ENCODE measurements at regions not wholly inside any gene's neighbourhood (a gene's known extent, or its start where the extent isn't known, plus 50 kb on each side); places are given as distances from the start of the nearest gene placed in this dataset.
"Not testable (repeated sequence)": the region's sequence is repeated elsewhere in the genome, so short reads cannot be mapped to it uniquely, and the experiment has no call there.

DNA sequence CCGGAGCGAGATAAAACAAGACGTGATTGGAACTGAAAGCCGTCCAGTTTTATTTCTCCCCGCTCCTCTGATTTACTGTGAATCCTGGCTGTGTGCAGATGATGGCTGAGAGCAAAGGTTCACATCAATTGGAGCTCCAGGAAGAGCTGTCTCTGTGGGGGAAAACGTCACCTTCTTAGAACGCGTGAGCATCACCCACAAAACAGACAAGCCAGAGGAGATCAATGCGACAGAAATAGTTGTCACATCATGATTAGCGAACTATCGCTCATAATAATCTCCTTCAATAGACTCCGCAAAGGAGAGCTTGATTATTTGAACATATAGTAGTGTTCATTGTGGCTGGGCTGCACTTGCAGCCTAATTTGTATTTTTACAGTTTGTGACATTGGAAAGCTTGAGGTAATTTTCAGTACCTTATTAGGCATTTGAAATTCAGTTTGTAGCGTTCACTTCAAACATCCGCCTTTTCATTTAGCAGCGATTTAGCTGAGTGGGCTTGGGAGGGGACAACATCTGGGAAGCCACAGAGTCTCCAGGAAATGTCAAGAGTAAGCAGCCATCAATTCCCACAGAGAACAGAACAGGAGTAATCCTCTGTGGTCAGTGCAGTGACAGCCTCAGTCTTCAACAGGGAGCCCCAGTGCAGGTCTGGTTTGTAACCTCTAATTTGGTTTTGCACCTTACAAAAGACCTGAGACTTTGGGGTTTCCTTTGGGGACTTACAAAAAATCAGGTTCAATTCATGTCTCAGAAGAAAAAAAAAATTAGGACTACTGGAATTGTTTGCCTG lies 276.8 kb upstream of the PFKP start:
- DNase-seq (ENCODE audit: low spot score), result no peak

DNA sequence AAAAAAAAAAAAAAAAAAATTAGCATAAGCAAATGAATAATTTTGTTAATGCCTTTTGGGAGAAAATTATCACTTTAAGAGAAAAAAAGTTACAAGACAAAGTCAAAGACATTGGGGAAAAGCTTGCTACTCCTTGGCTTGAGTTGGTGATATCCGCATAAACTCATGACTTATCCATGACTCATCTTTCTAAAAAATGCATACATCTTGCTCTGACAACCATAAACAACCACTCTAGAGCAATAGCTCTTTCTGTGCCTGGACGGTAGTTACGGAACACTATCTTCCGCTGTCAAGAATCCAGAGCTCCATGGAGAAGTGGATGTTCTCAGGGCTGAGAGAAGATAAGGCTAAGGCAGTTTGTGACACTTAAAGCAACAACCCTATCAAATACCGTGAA lies 281.1 kb upstream of the PFKP start:
- DNase-seq (ENCODE audit: low spot score), result no peak

GRCh38 chr10:2784766-2785165 lies 282.6 kb upstream of the PFKP start:
- DNase-seq (ENCODE audit: low spot score), result no peak

- no peak for DNase-seq (ENCODE audit: low spot score)
Measured at GRCh38 chr10:2782950-2783349, 284.4 kb upstream of the PFKP start.

DNA sequence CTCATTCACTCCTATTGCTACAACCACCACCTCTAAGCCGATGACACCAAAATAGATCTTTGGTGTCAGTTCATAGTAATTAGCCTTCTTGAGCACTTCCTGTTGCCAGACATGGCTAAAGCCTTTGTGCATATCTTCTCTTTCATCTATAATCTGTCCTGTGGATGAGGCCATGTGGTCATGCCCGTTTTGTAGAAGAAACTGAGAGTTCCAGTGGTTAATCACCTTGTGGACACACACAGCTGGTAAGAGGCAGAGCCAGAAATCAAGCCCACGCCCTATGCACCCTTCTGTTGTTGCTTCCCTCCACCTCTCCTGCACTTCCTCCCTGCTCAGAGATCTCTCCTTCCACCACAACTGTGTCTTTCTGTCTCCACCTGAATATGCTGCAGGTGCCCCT lies 285.1 kb upstream of the PFKP start:
- no peak for DNase-seq (ENCODE audit: low spot score)

GRCh38 chr10:2777666-2778355 lies 289.5 kb upstream of the PFKP start:
- DNase-seq (ENCODE audit: low spot score), result no peak

DNA sequence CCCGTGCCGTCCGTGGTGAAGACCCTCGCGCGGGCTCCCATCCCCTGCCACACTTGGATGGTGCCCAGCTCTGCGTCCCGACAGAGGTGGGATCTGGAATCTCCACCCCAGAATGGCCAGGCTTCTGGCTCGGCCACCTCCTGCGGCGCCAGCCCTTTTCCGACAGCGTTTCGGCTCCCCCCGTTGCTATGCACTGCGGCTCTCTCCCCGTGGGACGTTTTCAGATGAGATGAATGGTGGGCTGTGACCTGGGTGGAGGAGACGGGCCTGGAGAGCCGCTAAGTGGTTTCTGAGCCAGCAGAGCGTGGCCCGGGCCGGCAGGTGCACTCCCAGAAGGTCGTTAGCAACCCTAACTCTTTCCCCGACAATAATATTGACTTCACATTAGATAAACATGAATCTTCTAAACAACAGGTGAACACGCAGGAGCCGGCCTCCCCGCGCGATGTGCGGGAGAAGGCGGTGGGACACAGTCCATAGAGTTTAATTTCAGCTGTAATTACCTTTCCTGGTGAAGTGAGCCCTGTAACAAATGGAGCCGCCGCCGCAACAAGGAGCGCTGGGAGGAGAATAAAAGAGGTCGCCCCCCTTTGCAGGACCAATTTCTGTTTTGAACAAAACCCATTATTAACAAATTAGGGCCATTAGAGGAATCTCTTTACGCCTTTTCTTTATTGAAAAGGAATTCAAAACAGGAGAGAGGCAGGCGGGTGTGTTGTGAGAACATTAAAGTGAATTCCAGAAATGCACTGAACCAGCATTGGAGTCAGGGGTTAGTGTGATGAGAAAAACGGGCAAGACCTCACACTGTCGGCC lies 294.3 kb upstream of the PFKP start:
- DNase-seq (ENCODE audit: low spot score), result peak; percentile 4

DNA sequence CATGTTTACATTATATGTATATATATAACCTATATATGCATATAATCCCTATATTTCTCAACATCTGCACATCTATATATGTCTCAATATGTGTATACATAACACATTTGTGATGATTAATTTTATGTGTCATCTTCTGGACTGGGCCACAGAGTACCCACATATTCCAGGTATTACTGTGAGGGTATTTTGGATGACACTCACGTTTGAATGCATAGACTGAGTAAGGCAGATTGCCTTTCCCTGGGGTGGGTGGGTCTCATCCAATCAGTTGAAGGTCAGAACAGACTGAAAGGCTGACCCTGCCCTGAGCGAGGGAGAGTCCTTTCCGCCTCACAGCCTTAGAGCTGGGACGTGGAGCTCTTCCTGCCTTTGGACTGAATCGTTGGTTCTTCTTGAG lies 295.2 kb upstream of the PFKP start:
- DNase-seq (ENCODE audit: low spot score), result no peak

DNA sequence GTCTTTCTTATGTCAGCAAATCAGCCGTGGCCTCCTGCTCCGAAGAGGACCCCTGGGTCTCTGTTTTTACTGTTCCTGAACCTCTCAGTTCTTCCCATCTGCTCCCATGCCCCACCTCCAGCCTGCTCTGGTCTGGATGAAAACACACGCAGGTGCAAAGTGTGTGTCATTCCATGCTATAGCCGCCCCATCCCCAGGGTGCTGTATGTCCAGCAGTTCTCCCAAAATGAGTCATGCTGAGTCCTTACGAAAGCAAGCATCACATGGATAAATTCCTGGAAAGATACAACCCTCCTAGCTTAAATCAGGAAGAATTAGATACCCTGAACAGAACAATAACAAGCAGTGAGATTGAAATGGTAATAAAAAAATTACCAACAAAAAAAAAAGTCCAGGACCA lies 300.1 kb upstream of the PFKP start:
- DNase-seq (ENCODE audit: low spot score), result not testable (repeated sequence)

GRCh38 chr10:2761971-2762370 lies 305.4 kb upstream of the PFKP start:
- DNase-seq (ENCODE audit: low spot score), result no peak

DNA sequence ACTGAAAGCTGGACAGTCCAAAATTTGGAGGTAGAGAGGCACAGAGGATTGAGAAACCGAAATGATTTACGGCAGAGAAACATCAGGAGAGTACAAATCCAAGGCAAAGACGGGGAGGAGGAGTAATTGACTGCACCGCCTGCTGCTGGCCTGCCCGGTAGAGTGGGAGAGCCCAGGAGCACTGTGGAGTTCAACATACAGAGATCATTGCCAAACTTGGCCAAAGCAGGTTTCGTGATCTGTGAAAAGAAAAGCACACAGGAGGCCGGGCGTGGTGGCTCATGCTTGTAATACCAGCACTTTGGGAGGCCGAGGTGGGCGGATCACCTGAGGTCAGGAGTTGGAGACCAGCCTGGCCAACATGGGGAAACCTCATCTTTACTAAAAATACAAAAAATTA lies 306.0 kb upstream of the PFKP start:
- DNase-seq (ENCODE audit: low spot score), result no peak

GRCh38 chr10:2760736-2761135 lies 306.6 kb upstream of the PFKP start:
- DNase-seq (ENCODE audit: low spot score), result no peak

GRCh38 chr10:2759233-2759632 lies 308.1 kb upstream of the PFKP start:
- DNase-seq (ENCODE audit: low spot score), result no peak

DNA sequence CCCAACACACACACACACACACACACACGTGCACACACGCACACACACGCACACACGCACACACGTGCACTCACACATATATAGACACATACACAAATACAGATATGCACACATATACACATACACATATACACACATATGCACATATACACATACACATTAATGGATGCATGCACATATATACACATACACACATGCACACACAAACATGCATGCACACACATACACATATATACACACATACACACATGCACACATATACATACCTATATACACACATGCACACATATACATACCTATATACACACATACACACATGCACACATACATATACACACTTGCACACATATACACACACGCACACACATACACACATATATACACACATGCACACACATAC lies 312.4 kb upstream of the PFKP start:
- no peak for DNase-seq (ENCODE audit: low spot score)

GRCh38 chr10:2748287-2748686 lies 319.1 kb upstream of the PFKP start:
- no peak for DNase-seq (ENCODE audit: low spot score)

DNA sequence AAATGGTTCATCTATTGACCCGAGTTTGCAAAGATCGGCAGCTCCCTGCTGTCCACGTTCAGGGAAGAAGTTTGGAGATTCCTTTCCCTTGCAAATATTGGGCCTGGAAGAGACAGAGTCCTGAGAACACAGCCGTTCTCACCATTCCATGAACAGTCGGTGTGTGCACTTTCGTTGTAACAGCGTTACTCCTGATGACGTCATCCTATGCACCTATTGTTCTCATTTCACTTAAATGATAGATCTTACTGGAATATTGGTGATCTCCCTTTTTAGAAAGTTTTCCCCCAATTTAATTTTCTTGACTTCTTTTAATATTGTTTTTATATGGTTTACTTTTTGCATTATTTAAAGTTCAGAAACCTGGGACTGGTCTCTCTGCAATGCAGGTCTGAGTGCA lies 320.7 kb upstream of the PFKP start:
- DNase-seq (ENCODE audit: low spot score), result no peak

DNA sequence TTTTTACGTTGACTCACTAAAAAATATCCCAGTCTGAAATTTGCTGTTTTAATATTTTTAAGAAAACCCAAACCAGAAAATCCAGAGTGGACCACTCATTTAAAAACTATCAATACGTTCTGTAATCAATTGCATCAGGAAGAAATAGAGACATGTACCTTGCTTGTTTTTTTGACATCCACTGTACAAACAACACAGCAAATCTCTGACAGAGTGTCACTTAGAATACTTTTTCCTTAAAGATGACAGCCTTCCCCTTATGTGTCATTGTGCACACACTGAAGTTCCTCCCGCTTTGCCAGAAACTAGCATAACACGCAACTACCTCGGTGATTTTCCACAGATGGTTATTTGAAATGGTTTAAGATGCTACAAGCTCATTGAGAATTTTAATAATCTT lies 321.7 kb upstream of the PFKP start:
- no peak for DNase-seq (ENCODE audit: low spot score)

DNA sequence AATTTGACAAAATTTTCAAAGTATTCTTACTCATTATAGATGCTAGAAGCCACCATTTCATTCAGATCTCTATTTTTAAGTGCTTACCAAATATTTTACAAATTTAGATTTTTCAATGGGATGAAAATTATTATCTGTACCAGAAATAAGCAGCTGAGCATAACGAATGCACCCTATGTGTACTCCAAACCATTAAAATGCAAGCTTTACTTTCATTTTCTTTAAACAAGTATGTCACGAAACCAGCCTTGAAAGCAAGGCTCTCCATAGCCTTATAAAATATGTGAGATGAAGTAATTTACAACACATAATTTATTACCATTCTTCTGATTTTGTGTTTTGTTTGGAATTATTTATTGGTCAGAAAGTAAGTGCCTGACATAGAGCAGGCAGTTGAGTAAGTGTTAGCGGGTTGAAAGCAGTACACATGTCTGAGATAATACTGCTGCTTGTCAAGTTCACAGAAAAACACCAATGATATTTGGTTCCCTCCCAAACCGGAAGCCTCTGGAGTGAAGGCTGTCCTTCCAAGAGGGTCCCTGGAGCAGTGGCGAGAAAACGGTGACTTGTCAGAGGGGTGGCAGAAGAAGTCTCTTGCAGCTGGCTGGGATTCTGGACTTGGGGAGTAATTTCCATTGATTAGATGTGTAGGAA lies 322.7 kb upstream of the PFKP start:
- DNase-seq (ENCODE audit: low spot score), result no peak

GRCh38 chr10:2734603-2735002 lies 332.7 kb upstream of the PFKP start:
- DNase-seq (ENCODE audit: low spot score), result no peak

DNA sequence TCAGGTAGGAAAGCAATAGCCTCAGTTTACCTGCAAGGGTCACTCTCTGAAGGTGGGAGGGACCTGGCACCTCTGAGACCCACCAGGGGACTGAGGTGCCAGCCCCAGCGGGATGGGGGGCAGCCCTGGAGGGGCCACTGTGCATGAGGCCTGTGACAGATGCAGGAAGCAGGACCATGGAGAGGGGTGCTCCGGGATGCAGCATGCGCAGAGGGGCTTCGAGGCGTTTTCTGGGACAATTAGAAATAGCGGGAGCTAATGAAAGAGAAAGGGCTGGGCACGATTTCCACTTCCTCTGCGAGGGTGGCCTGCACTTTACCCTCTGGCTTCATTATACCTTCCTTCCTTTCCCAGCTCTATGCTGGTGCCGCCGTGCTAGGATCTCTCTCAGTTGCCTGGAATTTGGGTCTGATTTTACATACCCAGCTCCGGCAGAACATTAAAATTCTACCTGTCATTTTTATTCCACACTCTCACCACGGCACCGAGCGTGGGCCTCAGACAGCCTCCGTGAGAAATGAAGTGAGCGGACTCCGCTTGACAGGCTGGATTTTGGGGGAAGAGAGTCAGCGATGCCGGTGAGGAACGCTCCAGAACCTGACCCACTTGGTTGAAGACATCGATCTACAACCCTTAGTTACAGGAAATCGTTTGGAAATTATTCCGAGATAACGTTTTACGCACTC lies 333.9 kb upstream of the PFKP start:
- DNase-seq (ENCODE audit: low spot score), result no peak

GRCh38 chr10:2731940-2732339 lies 335.4 kb upstream of the PFKP start:
- DNase-seq (ENCODE audit: low spot score), result no peak

DNA sequence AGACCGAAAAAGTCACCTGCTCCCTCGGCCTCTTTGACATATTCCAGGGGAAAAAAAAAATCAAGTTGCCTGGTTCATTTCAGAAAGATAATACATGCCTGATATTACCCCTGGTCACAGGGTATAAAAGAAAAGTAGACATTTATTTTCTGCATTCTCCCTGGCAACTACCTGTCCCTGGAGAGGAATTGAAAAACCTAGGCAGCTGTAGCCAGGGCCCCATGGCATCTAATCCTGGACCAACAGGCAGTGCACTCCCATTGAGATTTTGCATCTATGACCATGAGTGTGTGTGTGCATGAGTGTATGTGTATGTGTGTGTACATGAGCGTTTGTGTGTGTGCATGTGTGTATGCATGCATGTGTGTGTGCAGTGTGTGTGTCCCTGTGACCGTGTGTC lies 338.2 kb upstream of the PFKP start:
- no peak for DNase-seq (ENCODE audit: low spot score)

All from kidney tubule cell (primary cell).